ENCODE measurements at regions not wholly inside any gene's neighbourhood (a gene's known extent, or its start where the extent isn't known, plus 50 kb on each side); places are given as distances from the start of the nearest gene placed in this dataset.

DNA sequence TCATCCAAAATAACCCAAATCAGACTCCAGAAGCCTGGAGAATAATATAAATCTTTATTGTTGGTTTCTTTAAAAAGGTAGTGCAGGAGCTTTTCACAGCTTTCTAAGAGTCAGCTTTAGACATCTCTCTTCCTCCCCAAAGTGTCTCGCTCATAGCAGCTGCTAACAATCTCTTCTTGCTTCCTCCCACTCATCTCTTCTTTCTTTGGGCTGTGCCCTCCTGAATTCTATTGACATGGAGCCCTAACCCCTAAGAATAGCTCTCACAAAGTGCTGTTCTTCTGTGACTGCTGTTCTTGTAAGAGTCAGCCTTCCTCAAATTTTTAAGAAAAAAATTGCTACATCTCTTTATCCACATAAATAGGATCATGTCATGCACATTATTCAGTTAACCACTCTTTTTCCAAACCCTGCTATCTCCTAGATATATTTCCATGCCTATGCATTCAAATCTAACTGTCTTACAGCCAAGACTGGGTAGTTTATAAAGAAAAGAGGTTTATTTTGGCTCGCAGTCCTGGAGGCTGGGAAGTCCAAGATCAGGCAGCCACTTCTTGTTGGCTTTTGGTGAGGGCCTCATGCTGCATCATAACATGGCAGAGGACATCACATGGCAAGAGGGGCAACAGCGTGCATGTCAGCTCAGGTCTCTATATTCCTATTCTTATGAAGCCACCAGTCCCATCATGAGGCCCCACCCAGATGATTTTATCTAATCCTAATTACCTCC is 301.0 kb upstream of the POU3F1 start:
- Histone ChIP-seq H3K9me2 (ENCODE audit: insufficient read depth, low read length) (no peaks in the 10 kb centered on the region), H3K27ac (ENCODE audit: low read length) (no peak overlapping the region), H3K27me3 (ENCODE audit: insufficient read depth, low read depth, low read length) (no peaks in the 10 kb centered on the region), H3K36me3 (ENCODE audit: insufficient read depth, low read length) (no peaks in the 10 kb centered on the region), H3K79me2 (replicated peaks; ENCODE audit: insufficient read depth, low read length) (no peaks in the 10 kb centered on the region), H3F3A (ENCODE audit: insufficient read depth, low read length, poor library complexity, severe bottlenecking) (no peaks in the 10 kb centered on the region), H3K4me2 (ENCODE audit: low read length) (no peak overlapping the region), H3K9ac (ENCODE audit: low read length) (no peak overlapping the region), H3K4me3 (ENCODE audit: low read length) (no peak overlapping the region), H4K20me1 (ENCODE audit: insufficient read depth) (no peaks in the 10 kb centered on the region), H3K9me3 (ENCODE audit: low read length) (peaks cover 6% of the 10 kb centered on the region), H2AFZ (ENCODE audit: low read depth, low read length) (no peak overlapping the region)
- TF ChIP-seq SMC3 (conservative IDR thresholded peaks at IDR 0.05; ENCODE audit: poor library complexity) (no peak), POLR2AphosphoS5 (IDR thresholded peaks at IDR 0.05) (no peak), MXI1 (conservative IDR thresholded peaks at IDR 0.05; ENCODE audit: poor library complexity, severe bottlenecking) (no peak), EP300 (conservative IDR thresholded peaks at IDR 0.05; ENCODE audit: poor library complexity, severe bottlenecking) (no peak), RAD21 (conservative IDR thresholded peaks at IDR 0.05) (no peak), TAF1 (IDR thresholded peaks at IDR 0.05; ENCODE audit: low read depth) (no peak), EZH2 (IDR thresholded peaks at IDR 0.05; ENCODE audit: borderline replicate concordance, insufficient read depth, low read length, poor library complexity, severe bottlenecking) (no peak)
- TF ChIP-seq, protein P1, sequence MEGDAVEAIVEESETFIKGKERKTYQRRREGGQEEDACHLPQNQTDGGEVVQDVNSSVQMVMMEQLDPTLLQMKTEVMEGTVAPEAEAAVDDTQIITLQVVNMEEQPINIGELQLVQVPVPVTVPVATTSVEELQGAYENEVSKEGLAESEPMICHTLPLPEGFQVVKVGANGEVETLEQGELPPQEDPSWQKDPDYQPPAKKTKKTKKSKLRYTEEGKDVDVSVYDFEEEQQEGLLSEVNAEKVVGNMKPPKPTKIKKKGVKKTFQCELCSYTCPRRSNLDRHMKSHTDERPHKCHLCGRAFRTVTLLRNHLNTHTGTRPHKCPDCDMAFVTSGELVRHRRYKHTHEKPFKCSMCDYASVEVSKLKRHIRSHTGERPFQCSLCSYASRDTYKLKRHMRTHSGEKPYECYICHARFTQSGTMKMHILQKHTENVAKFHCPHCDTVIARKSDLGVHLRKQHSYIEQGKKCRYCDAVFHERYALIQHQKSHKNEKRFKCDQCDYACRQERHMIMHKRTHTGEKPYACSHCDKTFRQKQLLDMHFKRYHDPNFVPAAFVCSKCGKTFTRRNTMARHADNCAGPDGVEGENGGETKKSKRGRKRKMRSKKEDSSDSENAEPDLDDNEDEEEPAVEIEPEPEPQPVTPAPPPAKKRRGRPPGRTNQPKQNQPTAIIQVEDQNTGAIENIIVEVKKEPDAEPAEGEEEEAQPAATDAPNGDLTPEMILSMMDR (IDR thresholded peaks at IDR 0.05; ENCODE audit: poor library complexity, severe bottlenecking): no peak
- TF ChIP-seq, protein P2, sequence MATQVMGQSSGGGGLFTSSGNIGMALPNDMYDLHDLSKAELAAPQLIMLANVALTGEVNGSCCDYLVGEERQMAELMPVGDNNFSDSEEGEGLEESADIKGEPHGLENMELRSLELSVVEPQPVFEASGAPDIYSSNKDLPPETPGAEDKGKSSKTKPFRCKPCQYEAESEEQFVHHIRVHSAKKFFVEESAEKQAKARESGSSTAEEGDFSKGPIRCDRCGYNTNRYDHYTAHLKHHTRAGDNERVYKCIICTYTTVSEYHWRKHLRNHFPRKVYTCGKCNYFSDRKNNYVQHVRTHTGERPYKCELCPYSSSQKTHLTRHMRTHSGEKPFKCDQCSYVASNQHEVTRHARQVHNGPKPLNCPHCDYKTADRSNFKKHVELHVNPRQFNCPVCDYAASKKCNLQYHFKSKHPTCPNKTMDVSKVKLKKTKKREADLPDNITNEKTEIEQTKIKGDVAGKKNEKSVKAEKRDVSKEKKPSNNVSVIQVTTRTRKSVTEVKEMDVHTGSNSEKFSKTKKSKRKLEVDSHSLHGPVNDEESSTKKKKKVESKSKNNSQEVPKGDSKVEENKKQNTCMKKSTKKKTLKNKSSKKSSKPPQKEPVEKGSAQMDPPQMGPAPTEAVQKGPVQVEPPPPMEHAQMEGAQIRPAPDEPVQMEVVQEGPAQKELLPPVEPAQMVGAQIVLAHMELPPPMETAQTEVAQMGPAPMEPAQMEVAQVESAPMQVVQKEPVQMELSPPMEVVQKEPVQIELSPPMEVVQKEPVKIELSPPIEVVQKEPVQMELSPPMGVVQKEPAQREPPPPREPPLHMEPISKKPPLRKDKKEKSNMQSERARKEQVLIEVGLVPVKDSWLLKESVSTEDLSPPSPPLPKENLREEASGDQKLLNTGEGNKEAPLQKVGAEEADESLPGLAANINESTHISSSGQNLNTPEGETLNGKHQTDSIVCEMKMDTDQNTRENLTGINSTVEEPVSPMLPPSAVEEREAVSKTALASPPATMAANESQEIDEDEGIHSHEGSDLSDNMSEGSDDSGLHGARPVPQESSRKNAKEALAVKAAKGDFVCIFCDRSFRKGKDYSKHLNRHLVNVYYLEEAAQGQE (IDR thresholded peaks at IDR 0.05; ENCODE audit: borderline replicate concordance): no peak

DNA sequence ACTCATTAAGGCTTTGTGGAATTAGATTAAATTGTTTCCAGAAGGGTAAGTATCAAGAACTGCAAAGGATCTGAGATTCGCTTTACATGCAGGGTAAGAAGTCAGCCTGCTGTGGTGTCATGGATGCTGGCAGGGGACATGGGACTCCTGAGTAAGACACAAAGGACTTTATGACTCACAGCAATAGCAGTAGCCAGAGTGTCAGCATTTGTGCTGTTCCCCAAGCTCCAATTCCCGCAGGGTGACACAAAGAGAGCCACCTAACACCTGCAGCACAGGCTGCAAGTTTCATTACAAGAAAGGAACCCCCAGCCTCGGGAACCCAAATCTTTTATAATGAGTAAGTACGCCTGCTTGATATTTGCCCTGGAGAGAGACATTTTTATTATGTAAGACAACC is 298.1 kb upstream of the POU3F1 start:
- TF ChIP-seq RAD21 (conservative IDR thresholded peaks at IDR 0.05) (no peak), SMC3 (conservative IDR thresholded peaks at IDR 0.05; ENCODE audit: poor library complexity) (no peak), MXI1 (conservative IDR thresholded peaks at IDR 0.05; ENCODE audit: poor library complexity, severe bottlenecking) (no peak)
- no peaks in the 10 kb centered on the region for H3K9me2 ChIP-seq (ENCODE audit: insufficient read depth, low read length)
- H3K27ac ChIP-seq (ENCODE audit: low read length): no peak overlapping the region
- no peaks in the 10 kb centered on the region for H3K79me2 ChIP-seq (replicated peaks; ENCODE audit: insufficient read depth, low read length)
- no peaks in the 10 kb centered on the region for H4K20me1 ChIP-seq (ENCODE audit: insufficient read depth)
- H3K4me2 ChIP-seq (ENCODE audit: low read length): no peak overlapping the region
- H3F3A ChIP-seq (ENCODE audit: insufficient read depth, low read length, poor library complexity, severe bottlenecking): no peaks in the 10 kb centered on the region
- peaks cover 6% of the 10 kb centered on the region for H3K9me3 ChIP-seq (ENCODE audit: low read length)
- H2AFZ ChIP-seq (ENCODE audit: low read depth, low read length): no peak overlapping the region
- no peak overlapping the region for H3K9ac ChIP-seq (ENCODE audit: low read length)
- H3K36me3 ChIP-seq (ENCODE audit: insufficient read depth, low read length): no peaks in the 10 kb centered on the region
- no peak overlapping the region for H3K4me3 ChIP-seq (ENCODE audit: low read length)
- no peaks in the 10 kb centered on the region for H3K27me3 ChIP-seq (ENCODE audit: insufficient read depth, low read depth, low read length)

All from neural cell (in vitro differentiated cells).